Chondrocyte (in vitro differentiated cells): ENCODE measurements at regions not wholly inside any gene's neighbourhood (a gene's known extent, or its start where the extent isn't known, plus 50 kb on each side); places are given as distances from the start of the nearest gene placed in this dataset.

Source experiments
- DNase-seq: peaks from one replicate; pipeline ENCODE4 v3.0.0; 2021; ENCODE audit warnings: mixed read lengths, low spot score
- H3K27ac Mint-ChIP-seq: one replicate; pipeline ENCODE4 v1.8.0; 2021; ENCODE audit warnings: mild to moderate bottlenecking, moderate library complexity, mixed read lengths; ENCODE audit not compliant: unreplicated experiment
- H3K27me3 Mint-ChIP-seq: 2 replicates; pipeline ENCODE4 v1.8.0; 2021; ENCODE audit warnings: low read depth, mixed read lengths
- H3K36me3 Mint-ChIP-seq: 2 replicates; pipeline ENCODE4 v1.8.0; 2021; ENCODE audit warnings: low read depth, mixed read lengths
- H3K4me1 Mint-ChIP-seq: 2 replicates; pipeline ENCODE4 v1.8.0; 2021; ENCODE audit warnings: low read depth, mild to moderate bottlenecking, mixed read lengths
- H3K4me3 Mint-ChIP-seq: one replicate; pipeline ENCODE4 v1.8.0; 2021; ENCODE audit warnings: mild to moderate bottlenecking, moderate library complexity, mixed read lengths; ENCODE audit not compliant: unreplicated experiment
- H3K9me3 Mint-ChIP-seq: 2 replicates; pipeline ENCODE4 v1.8.0; 2021; ENCODE audit warnings: low read depth, mixed read lengths
- CTCF ChIP-seq: fragments of 200-600 bp; sonication (generic); IDR thresholded peaks from 2 replicates; pipeline ENCODE4 v1.5.0; 2021; ENCODE audit warnings: antibody characterized with exemption, mild to moderate bottlenecking, moderate library complexity

- H3K27ac Mint-ChIP-seq = no peak overlapping the region
- no peak overlapping the region for H3K4me3 Mint-ChIP-seq
- H3K9me3 Mint-ChIP-seq = no peaks in the 10 kb centered on the region
- H3K36me3 Mint-ChIP-seq = no peaks in the 10 kb centered on the region
- H3K27me3 Mint-ChIP-seq = no peaks in the 10 kb centered on the region
- no peak for TF ChIP-seq CTCF
- H3K4me1 Mint-ChIP-seq = peaks cover 2% of the 10 kb centered on the region
- DNase-seq = no peak
Measured at GRCh38 chr18:7329016-7329415, 98.1 kb downstream of the LRRC30 start.

- DNase-seq = no peak
- Mint-ChIP-seq H3K4me3 (no peak overlapping the region), H3K36me3 (no peaks in the 10 kb centered on the region), H3K9me3 (no peaks in the 10 kb centered on the region), H3K4me1 (peaks cover 2% of the 10 kb centered on the region), H3K27me3 (no peaks in the 10 kb centered on the region), H3K27ac (no peak overlapping the region)
- TF ChIP-seq CTCF = no peak
Measured at GRCh38 chr18:7332452-7332851, 101.6 kb downstream of the LRRC30 start.

- DNase-seq = no peak
Measured at GRCh38 chr18:7333025-7333562, 102.2 kb downstream of the LRRC30 start.

GRCh38 chr18:7334973-7335568, 104.2 kb downstream of the LRRC30 start:
- no peak for TF ChIP-seq CTCF
- no peaks in the 10 kb centered on the region for H3K36me3 Mint-ChIP-seq
- no peak overlapping the region for H3K4me3 Mint-ChIP-seq
- no peak overlapping the region for H3K27ac Mint-ChIP-seq
- H3K4me1 Mint-ChIP-seq = no peaks in the 10 kb centered on the region
- H3K27me3 Mint-ChIP-seq = peaks cover 1% of the 10 kb centered on the region
- H3K9me3 Mint-ChIP-seq = no peaks in the 10 kb centered on the region
- DNase-seq = no peak

More at GRCh38 chr18:7333025-7333562, 102.2 kb downstream of the LRRC30 start:
- TF ChIP-seq CTCF = no peak
- no peak overlapping the region for H3K27ac Mint-ChIP-seq
- H3K36me3 Mint-ChIP-seq = no peaks in the 10 kb centered on the region
- peaks cover 2% of the 10 kb centered on the region for H3K4me1 Mint-ChIP-seq
- no peak overlapping the region for H3K4me3 Mint-ChIP-seq
- H3K27me3 Mint-ChIP-seq = no peaks in the 10 kb centered on the region
- no peaks in the 10 kb centered on the region for H3K9me3 Mint-ChIP-seq

- no peaks in the 10 kb centered on the region for H3K36me3 Mint-ChIP-seq
- H3K4me1 Mint-ChIP-seq = no peaks in the 10 kb centered on the region
- no peak overlapping the region for H3K27ac Mint-ChIP-seq
- no peak for DNase-seq
- H3K4me3 Mint-ChIP-seq = no peak overlapping the region
- H3K27me3 Mint-ChIP-seq = peaks cover 9% of the 10 kb centered on the region
- no peaks in the 10 kb centered on the region for H3K9me3 Mint-ChIP-seq
- TF ChIP-seq CTCF = no peak
Measured at GRCh38 chr18:7336623-7337022, 105.7 kb downstream of the LRRC30 start.
